Calu3 (cell line): ENCODE measurements at regions not wholly inside any gene's neighbourhood (a gene's known extent, or its start where the extent isn't known, plus 50 kb on each side); places are given as distances from the start of the nearest gene placed in this dataset.

Experiments
- BruUV-seq: library from RNA; stranded (reverse); fragments of 400-500 nt; replicated peaks from 2 replicates; lab custom pipeline; 2021; lab: Mats Ljungman, UMichigan
- CTCF ChIA-PET: fragments of 300-600 bp; sonication (Branson Sonifier 250); formaldehyde crosslinking; loops from one replicate; lab custom pipeline; 2022; ENCODE audit warnings: antibody characterized with exemption; lab: Charles Lee
- DNase-seq: peaks from one replicate; pipeline ENCODE4 v3.0.0; 2022
- H3K27ac Mint-ChIP-seq: one replicate; pipeline ENCODE4 v1.8.0; 2022; ENCODE audit warnings: mixed read lengths; ENCODE audit not compliant: unreplicated experiment
- H3K27me3 Mint-ChIP-seq: one replicate; pipeline ENCODE4 v1.8.0; 2022; ENCODE audit warnings: mixed read lengths; ENCODE audit not compliant: unreplicated experiment
- H3K36me3 Mint-ChIP-seq: one replicate; pipeline ENCODE4 v1.8.0; 2022; ENCODE audit warnings: mild to moderate bottlenecking, moderate library complexity, mixed read lengths; ENCODE audit not compliant: insufficient read depth, unreplicated experiment
- H3K4me1 Mint-ChIP-seq: one replicate; pipeline ENCODE4 v1.8.0; 2022; ENCODE audit warnings: mild to moderate bottlenecking, low read depth, mixed read lengths; ENCODE audit not compliant: unreplicated experiment
- H3K4me3 Mint-ChIP-seq: one replicate; pipeline ENCODE4 v1.8.0; 2022; ENCODE audit warnings: mild to moderate bottlenecking, low read depth, moderate library complexity, mixed read lengths; ENCODE audit not compliant: unreplicated experiment
- H3K9me3 Mint-ChIP-seq: one replicate; pipeline ENCODE4 v1.8.0; 2022; ENCODE audit warnings: low read depth, mixed read lengths; ENCODE audit not compliant: unreplicated experiment
- CTCF ChIP-seq: fragments of 200-600 bp; IDR thresholded peaks from one replicate; pipeline ENCODE4 v1.8.0; 2022; ENCODE audit warnings: antibody characterized with exemption; ENCODE audit not compliant: unreplicated experiment
- intact Hi-C: fragments of 100-400 bp; cut with micrococcal nuclease; formaldehyde crosslinking; loops from one replicate; pipeline ENCODE4 v1.10.0; 2022; ENCODE audit not compliant: unreplicated experiment

- Mint-ChIP-seq H3K4me3 (no peak overlapping the region), H3K9me3 (peaks cover 7% of the 10 kb centered on the region), H3K27ac (no peak overlapping the region), H3K27me3 (no peaks in the 10 kb centered on the region), H3K4me1 (no peaks in the 10 kb centered on the region), H3K36me3 (no peaks in the 10 kb centered on the region)
- CTCF ChIA-PET = no interaction called here
- no peak for TF ChIP-seq CTCF
- DNase-seq = no peak
- intact Hi-C loops = no loop called here
- BruUV-seq = no TSS peak
Observed at GRCh38 chr14:98633380-98633779, 638.6 kb downstream of the BCL11B start.

DNA sequence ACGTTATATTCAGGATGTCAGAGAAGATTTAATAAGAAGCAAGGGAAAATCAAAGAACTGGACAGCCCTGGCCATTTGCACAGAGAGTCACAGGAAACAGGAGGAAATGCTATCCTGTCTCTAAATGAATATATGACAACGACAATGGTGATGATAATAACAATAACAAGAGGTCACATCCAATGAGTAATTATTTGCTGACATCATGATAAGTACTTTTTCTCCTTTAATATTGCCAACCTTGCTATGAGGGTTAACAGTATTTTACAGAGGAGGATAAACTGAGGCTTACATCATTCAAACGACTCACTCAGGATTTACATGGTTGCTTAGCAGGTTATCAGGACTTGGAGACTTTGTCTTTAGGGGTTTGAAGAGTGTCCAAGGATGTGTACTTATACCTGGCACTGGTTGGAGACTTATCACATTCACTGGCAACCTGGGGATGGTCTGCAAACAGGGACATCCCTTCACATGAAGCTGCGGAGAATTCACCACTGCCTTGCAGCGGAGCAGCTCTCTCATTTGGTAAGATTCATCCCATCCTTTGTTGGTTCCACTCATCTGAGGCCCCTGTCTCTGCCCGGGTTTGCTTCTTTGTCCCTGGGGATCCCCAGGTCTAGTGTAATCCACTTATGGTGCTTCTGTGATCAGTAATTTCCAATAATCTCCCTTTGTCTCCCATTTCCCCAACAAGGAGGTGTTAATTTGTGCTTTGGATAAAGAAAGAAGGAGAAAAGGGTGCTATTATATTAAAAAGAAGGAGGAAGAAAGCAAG, 637.8 kb downstream of the BCL11B start:
- Mint-ChIP-seq H3K27me3 (no peaks in the 10 kb centered on the region), H3K4me3 (no peak overlapping the region), H3K9me3 (peaks cover 7% of the 10 kb centered on the region), H3K4me1 (no peaks in the 10 kb centered on the region), H3K36me3 (no peaks in the 10 kb centered on the region), H3K27ac (no peak overlapping the region)
- intact Hi-C loops = no loop called here
- CTCF ChIA-PET = no interaction called here
- DNase-seq = no peak
- no TSS peak for BruUV-seq
- no peak for TF ChIP-seq CTCF

DNA sequence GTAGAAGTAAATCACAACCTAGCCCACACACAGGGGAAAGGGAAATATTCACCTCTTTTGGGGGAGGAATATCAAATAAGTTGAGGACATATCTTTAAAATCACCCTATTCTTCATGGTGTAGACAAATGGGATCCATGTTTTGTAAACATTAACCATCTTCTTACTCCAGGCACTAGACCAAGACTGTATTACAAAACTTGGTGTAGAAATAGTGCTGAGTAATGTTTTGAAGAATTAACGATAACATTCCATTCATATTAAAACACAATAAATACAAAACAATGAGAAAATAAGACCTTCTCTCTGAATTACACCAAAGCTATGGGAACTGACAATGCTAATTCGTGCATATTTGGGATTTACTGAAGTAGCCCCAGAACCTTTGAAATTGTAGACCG, 633.6 kb downstream of the BCL11B start:
- no peak overlapping the region for H3K27ac Mint-ChIP-seq
- intact Hi-C loops = no loop called here
- CTCF ChIA-PET = no interaction called here
- H3K36me3 Mint-ChIP-seq = no peaks in the 10 kb centered on the region
- TF ChIP-seq CTCF = no peak
- no peaks in the 10 kb centered on the region for H3K4me1 Mint-ChIP-seq
- H3K9me3 Mint-ChIP-seq = peaks cover 7% of the 10 kb centered on the region
- no peak for DNase-seq
- H3K4me3 Mint-ChIP-seq = no peak overlapping the region
- H3K27me3 Mint-ChIP-seq = no peaks in the 10 kb centered on the region
- no TSS peak for BruUV-seq

DNA sequence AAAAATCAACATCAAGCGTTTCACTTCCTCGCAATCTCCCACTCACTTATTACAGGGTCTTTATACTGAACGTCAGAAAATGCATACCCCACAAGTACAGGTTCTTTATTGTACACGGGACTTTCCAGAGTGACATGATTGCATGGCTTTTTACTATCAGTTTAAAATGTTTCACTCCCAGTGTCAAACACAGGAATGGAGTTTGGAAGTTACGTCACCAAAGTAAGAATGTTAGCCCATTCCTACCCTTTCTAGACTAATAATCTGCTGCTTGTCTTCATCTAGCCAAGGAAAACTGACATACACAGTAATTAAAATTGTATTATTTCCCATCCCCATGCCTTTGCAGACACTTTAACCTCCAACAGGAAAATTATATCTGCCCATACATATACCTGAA, 624.2 kb downstream of the BCL11B start:
- Mint-ChIP-seq H3K27ac (no peak overlapping the region), H3K27me3 (no peaks in the 10 kb centered on the region), H3K4me3 (no peak overlapping the region), H3K9me3 (peaks cover 2% of the 10 kb centered on the region), H3K36me3 (no peaks in the 10 kb centered on the region), H3K4me1 (no peaks in the 10 kb centered on the region)
- TF ChIP-seq CTCF = no peak
- intact Hi-C loops = no loop called here
- no peak for DNase-seq
- CTCF ChIA-PET = no interaction called here
- no TSS peak for BruUV-seq
